HG03354 (cell line): ENCODE measurements at regions not wholly inside any gene's neighbourhood (a gene's known extent, or its start where the extent isn't known, plus 50 kb on each side); places are given as distances from the start of the nearest gene placed in this dataset.
"Not testable (repeated sequence)": the region's sequence is repeated elsewhere in the genome, so short reads cannot be mapped to it uniquely, and the experiment has no call there.

ENCODE experiments used
- ATAC-seq: cut with Tn5 transposase; IDR thresholded peaks from one replicate; pipeline ENCODE4 v1.9.1; 2021; ENCODE audit warnings: mild to moderate bottlenecking; ENCODE audit not compliant: unreplicated experiment, poor library complexity, severe bottlenecking

- no peak for ATAC-seq
Measured at GRCh38 chr9:124124729-124125650, 113.4 kb downstream of the LHX2 start.

- no peak for ATAC-seq
Measured at GRCh38 chr9:124125651-124125977, 114.0 kb downstream of the LHX2 start.

- ATAC-seq, result peak; percentile 60
Measured at GRCh38 chr9:124126648-124127646, 115.4 kb downstream of the LHX2 start.

GRCh38 chr9:124128568-124129166 lies 117.1 kb downstream of the LHX2 start:
- no peak for ATAC-seq

- ATAC-seq, result no peak
Measured at GRCh38 chr9:124130277-124131075, 118.9 kb downstream of the LHX2 start.

- not testable (repeated sequence) for ATAC-seq
Measured at GRCh38 chr9:124131518-124131917, 120.0 kb downstream of the LHX2 start.

- ATAC-seq, result no peak
Measured at GRCh38 chr9:124132671-124133147, 121.1 kb downstream of the LHX2 start.

- no peak for ATAC-seq
Measured at GRCh38 chr9:124133727-124134126, 122.2 kb downstream of the LHX2 start.

- no peak for ATAC-seq
Measured at GRCh38 chr9:124134526-124134925, 123.0 kb downstream of the LHX2 start.

GRCh38 chr9:124135813-124136365 lies 121.9 kb upstream of the NEK6 start:
- no peak for ATAC-seq

GRCh38 chr9:124137009-124137943 lies 120.5 kb upstream of the NEK6 start:
- peak; percentile 86 for ATAC-seq

- peak; percentile 2 for ATAC-seq
Measured at GRCh38 chr9:124137944-124138335, 119.8 kb upstream of the NEK6 start.

- ATAC-seq, result no peak
Measured at GRCh38 chr9:124139001-124139400, 118.7 kb upstream of the NEK6 start.

GRCh38 chr9:124140941-124141568 lies 116.7 kb upstream of the NEK6 start:
- ATAC-seq, result no peak

GRCh38 chr9:124144561-124145123 lies 113.1 kb upstream of the NEK6 start:
- ATAC-seq, result not testable (repeated sequence)

- no peak for ATAC-seq
Measured at GRCh38 chr9:124146031-124146561, 111.7 kb upstream of the NEK6 start.

GRCh38 chr9:124149992-124150391 lies 107.8 kb upstream of the NEK6 start:
- no peak for ATAC-seq
